B cell (primary cell): ENCODE measurements at regions not wholly inside any gene's neighbourhood (a gene's known extent, or its start where the extent isn't known, plus 50 kb on each side); places are given as distances from the start of the nearest gene placed in this dataset.

Source experiments
- ATAC-seq: fragments of 200-7000 bp; cut with Tn5 transposase; one replicate; pipeline ENCODE4 v1.10.0; 2021; ENCODE audit warnings: low read depth, mild to moderate bottlenecking, moderate number of reproducible peaks, moderate library complexity
- CTCF ChIA-PET: fragments of 350-600 bp; sonication (Branson Sonifier 250); formaldehyde crosslinking; loops from one replicate; lab custom pipeline; 2021; ENCODE audit warnings: antibody characterized with exemption, inconsistent platforms; lab: Charles Lee
- POLR2A ChIA-PET: fragments of 350-600 bp; sonication (Branson Sonifier 250); formaldehyde crosslinking; loops from one replicate; lab custom pipeline; 2021; ENCODE audit warnings: antibody characterized with exemption; lab: Charles Lee
- DNase-seq: peaks from one replicate; pipeline ENCODE4 v3.0.0; 2013
- H2AFZ ChIP-seq: 2 replicates; pipeline ENCODE4 v1.6.1; 2012; ENCODE audit warnings: mild to moderate bottlenecking, low read depth, low read length; ENCODE audit not compliant: insufficient read depth, poor library complexity, severe bottlenecking
- H3K27ac ChIP-seq, 2 donors: 1 replicate in 1 of 2; 2 replicates in 1 of 2; pipeline ENCODE4 v1.5.1; 2012 to 2013; ENCODE audit warnings: low read length in 2 of 2, mild to moderate bottlenecking in 2 of 2, moderate library complexity in 1 of 2
- H3K27me3 ChIP-seq, 4 experiments: fragments of 200-600 bp in 1 of 4; sonication (generic) in 1 of 4; replicated peaks in 1 of 4; 1 replicate in 2 of 4; 2 replicates in 2 of 4; pipeline versions ENCODE4 v1.6.1 to v1.7.0; 2013 to 2016; ENCODE audit warnings: low read length in 3 of 4, mild to moderate bottlenecking in 2 of 4, mixed read lengths in 1 of 4, moderate library complexity in 1 of 4; ENCODE audit not compliant: insufficient read depth in 4 of 4, control insufficient read depth in 3 of 4; ENCODE audit errors: control extremely low read depth in 1 of 4
- H3K36me3 ChIP-seq, 2 experiments: replicated peaks in 1 of 2; 1 replicate in 1 of 2; 2 replicates in 1 of 2; pipeline versions ENCODE4 v1.6.1 to v1.7.1; 2013; ENCODE audit warnings: low read length in 1 of 2; ENCODE audit not compliant: insufficient read depth in 2 of 2, control insufficient read depth in 1 of 2; ENCODE audit errors: control extremely low read depth in 1 of 2, extremely low read depth in 1 of 2
- H3K4me1 ChIP-seq, 2 donors: fragments of 200-600 bp in 1 of 2; sonication (generic) in 1 of 2; 1 replicate in 1 of 2; 2 replicates in 1 of 2; pipeline versions ENCODE4 v1.5.1 to v1.6.1; 2013 to 2017; ENCODE audit warnings: low read length in 2 of 2; ENCODE audit not compliant: control insufficient read depth in 2 of 2, insufficient read depth in 2 of 2
- H3K4me2 ChIP-seq: replicated peaks from 2 replicates; pipeline ENCODE3; 2012; ENCODE audit warnings: mild to moderate bottlenecking, low read depth, low read length; ENCODE audit not compliant: poor library complexity, severe bottlenecking
- H3K4me3 ChIP-seq, 5 experiments: fragments of 200-600 bp in 1 of 5; sonication (generic) in 1 of 5; 1 replicate in 3 of 5; 2 replicates in 2 of 5; pipeline versions ENCODE4 v1.5.1 to v1.7.0; 2011 to 2016; ENCODE audit warnings: low read length in 4 of 5, mild to moderate bottlenecking in 4 of 5, low read depth in 2 of 5, control low read depth in 1 of 5, moderate library complexity in 1 of 5; ENCODE audit not compliant: insufficient read depth in 1 of 5; ENCODE audit errors: control extremely low read depth in 1 of 5, extremely low read depth in 1 of 5
- H3K79me2 ChIP-seq: fragments of 200-600 bp; sonication (generic); one replicate; pipeline ENCODE4 v1.6.0; 2016; ENCODE audit warnings: low read length; ENCODE audit not compliant: control insufficient read depth, insufficient read depth
- H3K9ac ChIP-seq: fragments of 200-600 bp; sonication (generic); 2 replicates; pipeline ENCODE4 v1.6.1; 2017; ENCODE audit warnings: mild to moderate bottlenecking, low read length, moderate library complexity
- H3K9me3 ChIP-seq, 3 donors: one replicate each; pipeline versions ENCODE4 v1.6.1 to v1.7.1; 2013; ENCODE audit warnings: low read length in 2 of 3; ENCODE audit not compliant: control insufficient read depth in 2 of 3, insufficient read depth in 1 of 3; ENCODE audit errors: control extremely low read depth in 1 of 3
- H4K20me1 ChIP-seq: 2 replicates; pipeline ENCODE4 v1.6.0; 2012; ENCODE audit warnings: mild to moderate bottlenecking, low read length; ENCODE audit not compliant: insufficient read depth, control insufficient read depth, poor library complexity, severe bottlenecking
- H3K27ac Mint-ChIP-seq: one replicate; pipeline ENCODE4 v1.8.0; 2021; ENCODE audit warnings: mixed read lengths
- H3K27me3 Mint-ChIP-seq: one replicate; pipeline ENCODE4 v1.8.0; 2021; ENCODE audit warnings: mixed read lengths
- H3K4me1 Mint-ChIP-seq: one replicate; pipeline ENCODE4 v1.8.0; 2021; ENCODE audit warnings: mixed read lengths
- H3K4me3 Mint-ChIP-seq: one replicate; pipeline ENCODE4 v1.8.0; 2021; ENCODE audit warnings: mixed read lengths
- H3K9me3 Mint-ChIP-seq: one replicate; pipeline ENCODE4 v1.8.0; 2022; ENCODE audit warnings: mixed read lengths; ENCODE audit not compliant: insufficient read depth
- CTCF ChIP-seq: fragments of 200-600 bp; IDR thresholded peaks from one replicate; pipeline ENCODE4 v1.8.0; 2022; ENCODE audit warnings: antibody characterized with exemption, mild to moderate bottlenecking
- EZH2 ChIP-seq: IDR thresholded peaks from 2 replicates; pipeline ENCODE4 v1.6.1; 2012; ENCODE audit warnings: borderline replicate concordance, low read depth, mild to moderate bottlenecking, moderate library complexity, low read length; ENCODE audit not compliant: insufficient read depth, poor library complexity, severe bottlenecking
- WGBS: methylation state at CpG from one replicate; pipeline ENCODE4 v1.1.5; 2013; ENCODE audit warnings: missing lambda C conversion rate; ENCODE audit not compliant: insufficient coverage; 5-methylcytosine and 5-hydroxymethylcytosine counted together
- intact Hi-C: fragments of 100-400 bp; cut with micrococcal nuclease; formaldehyde crosslinking; loops from one replicate; pipeline ENCODE4 v1.10.0; 2022

- Histone ChIP-seq H3K27me3 (no peaks in the 10 kb centered on the region), H3K79me2 (no peaks in the 10 kb centered on the region), H2AFZ (no peak overlapping the region), H4K20me1 (no peaks in the 10 kb centered on the region), H3K9ac (no peak overlapping the region), H3K9me3 (no peaks in the 10 kb centered on the region), H3K27ac (no peak overlapping the region), H3K4me2 (no peak overlapping the region), H3K4me1 (no peaks in the 10 kb centered on the region), H3K4me3 (no peak overlapping the region), H3K36me3 (no peaks in the 10 kb centered on the region)
- TF ChIP-seq CTCF, result no peak
- no peak for TF ChIP-seq EZH2
- no peak overlapping the region for H3K4me3 Mint-ChIP-seq
- ATAC-seq (no peak), DNase-seq (no peak)
- H3K4me1 Mint-ChIP-seq, result no peaks in the 10 kb centered on the region
- intact Hi-C loops, result no loop called here
- H3K9me3 Mint-ChIP-seq, result no peaks in the 10 kb centered on the region
- CTCF ChIA-PET, result no interaction called here
- no peak overlapping the region for H3K27ac Mint-ChIP-seq
- POLR2A ChIA-PET, result no interaction called here
- no peaks in the 10 kb centered on the region for H3K27me3 Mint-ChIP-seq
Measured at GRCh38 chr1:192104128-192104527, 54.1 kb upstream of the RGS18 start.

GRCh38 chr1:192104852-192105251 lies 53.4 kb upstream of the RGS18 start:
- H3K27me3 ChIP-seq, result no peaks in the 10 kb centered on the region
- Mint-ChIP-seq H3K27me3 (no peaks in the 10 kb centered on the region), H3K4me1 (no peaks in the 10 kb centered on the region), H3K4me3 (no peak overlapping the region), H3K9me3 (no peaks in the 10 kb centered on the region), H3K27ac (no peak overlapping the region)
- intact Hi-C loops, result no loop called here
- H3K9me3 ChIP-seq, result no peaks in the 10 kb centered on the region
- CTCF ChIA-PET, result no interaction called here
- ATAC-seq, result no peak
- no peaks in the 10 kb centered on the region for H4K20me1 ChIP-seq
- H3K4me2 ChIP-seq, result no peak overlapping the region
- WGBS, result 71% methylated on average over 1 of the region's 1 CpG
- H3K36me3 ChIP-seq, result no peaks in the 10 kb centered on the region
- TF ChIP-seq EZH2, result no peak
- no peaks in the 10 kb centered on the region for H3K4me1 ChIP-seq
- POLR2A ChIA-PET, result no interaction called here
- H3K79me2 ChIP-seq, result no peaks in the 10 kb centered on the region
- H3K4me3 ChIP-seq, result no peak overlapping the region
- no peak overlapping the region for H3K27ac ChIP-seq
- no peak overlapping the region for H2AFZ ChIP-seq
- no peak overlapping the region for H3K9ac ChIP-seq
- no peak for DNase-seq
